Fibroblast of peridontal ligament (primary cell): ENCODE measurements at regions not wholly inside any gene's neighbourhood (a gene's known extent, or its start where the extent isn't known, plus 50 kb on each side); places are given as distances from the start of the nearest gene placed in this dataset.

Experiments
- DNase-seq: peaks from one replicate; pipeline ENCODE4 v3.0.0-alpha.2; 2010; ENCODE audit errors: extremely low read depth

DNA sequence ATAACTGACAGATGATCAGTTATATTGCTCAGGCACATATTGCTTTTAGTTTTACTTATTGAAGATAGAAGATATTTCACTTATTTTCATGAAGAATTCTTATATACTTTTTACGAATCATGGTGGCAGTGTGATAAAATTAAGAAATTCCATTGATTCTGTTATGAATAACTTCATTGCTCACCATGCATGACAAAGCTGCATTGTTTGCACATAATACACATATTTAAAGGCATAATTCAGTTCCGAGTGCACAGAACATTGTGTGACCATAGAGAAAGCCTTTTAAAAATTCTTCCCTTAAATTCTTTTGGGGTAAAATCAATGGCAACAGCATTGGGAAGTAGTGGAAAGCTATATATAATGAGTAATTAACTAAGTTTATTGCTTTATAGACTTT lies 82.5 kb upstream of the NAALADL2 start:
- no peak for DNase-seq

DNA sequence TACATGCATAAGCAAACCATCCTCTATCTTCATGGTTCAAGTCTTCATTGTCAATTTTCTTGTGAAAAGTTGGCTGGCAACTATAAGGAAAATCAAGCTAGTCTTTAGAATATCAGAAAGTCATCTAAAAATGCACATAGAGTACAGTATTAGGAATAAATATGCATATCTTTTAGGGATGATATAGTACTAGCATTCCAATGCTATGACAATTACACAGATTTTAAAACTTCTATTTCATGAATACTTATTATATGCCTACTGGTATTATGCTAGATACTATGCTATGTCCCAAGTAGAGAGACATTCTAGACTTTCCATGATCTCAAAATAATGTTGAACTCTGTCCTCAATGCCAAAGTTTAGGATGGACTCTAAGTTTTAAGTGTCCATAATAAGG lies 81.3 kb upstream of the NAALADL2 start:
- no peak for DNase-seq

DNA sequence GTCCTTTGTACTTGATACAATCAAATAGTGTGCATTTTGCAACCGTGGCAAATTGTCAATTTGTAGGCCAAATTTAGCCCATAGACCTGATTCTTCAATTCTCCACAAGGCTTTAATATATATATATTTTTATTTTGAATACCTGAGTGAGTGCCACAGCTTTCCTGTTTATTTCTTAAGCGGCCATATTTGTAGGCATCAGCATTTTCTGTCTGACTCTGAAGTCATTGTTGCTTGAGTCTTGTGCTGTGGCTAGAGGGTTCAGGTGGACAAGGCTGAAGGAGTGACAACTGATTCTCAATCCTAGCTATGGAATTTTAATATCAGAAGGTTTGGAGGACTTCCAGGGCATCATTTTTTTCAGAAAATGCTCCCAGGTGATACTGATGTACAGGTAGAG lies 75.6 kb upstream of the NAALADL2 start:
- no peak for DNase-seq

DNA sequence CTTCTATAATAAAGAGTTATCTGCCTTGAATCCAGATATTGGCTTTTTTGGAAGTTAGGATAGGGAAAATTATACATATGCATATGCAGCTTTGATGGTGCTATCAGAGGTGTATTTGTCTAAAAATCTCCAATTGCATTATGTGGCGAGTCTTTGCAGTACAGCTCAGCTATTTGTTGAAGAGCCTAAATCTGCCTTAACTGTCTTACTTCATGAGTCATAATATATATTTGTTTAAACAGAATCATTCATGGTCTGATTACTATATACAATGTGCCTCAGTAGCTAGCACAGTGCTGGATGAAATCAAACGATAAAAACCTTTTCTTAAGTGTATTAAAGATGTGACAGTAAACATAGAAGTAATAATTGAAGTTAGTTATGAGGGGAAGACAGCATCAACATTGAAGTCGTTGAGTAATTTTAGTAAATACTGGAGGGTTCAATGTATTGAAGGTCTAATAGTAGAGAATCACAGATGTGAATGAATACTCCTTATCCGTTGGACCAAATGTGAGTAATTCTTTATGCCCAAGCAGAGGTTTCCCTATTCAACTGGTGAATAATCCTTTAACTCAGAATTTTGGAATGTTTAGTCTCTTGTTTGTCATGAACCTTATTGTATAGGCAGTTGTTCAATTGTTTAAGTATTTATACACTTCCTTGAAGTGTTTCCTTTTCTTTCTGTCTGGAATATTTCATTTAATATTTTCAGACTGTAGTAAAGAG lies 74.8 kb upstream of the NAALADL2 start:
- DNase-seq, result peak; percentile 30

DNA sequence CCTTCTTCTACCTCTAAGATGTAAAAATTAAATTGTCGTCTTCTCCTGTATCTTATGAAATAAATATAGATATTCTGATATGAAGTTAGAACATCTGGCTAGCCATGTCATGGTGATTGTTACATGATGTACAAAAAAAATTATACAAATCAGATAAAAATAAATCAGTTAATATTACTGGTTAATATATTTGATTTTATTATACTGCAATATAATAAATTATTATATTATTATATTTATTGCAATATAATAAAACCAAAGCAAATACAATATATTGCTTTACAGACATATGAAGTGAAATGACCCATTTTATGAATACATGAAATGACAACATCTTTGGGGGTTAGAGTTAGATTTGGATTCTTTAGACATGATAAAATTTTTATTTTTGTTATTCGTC lies 72.3 kb upstream of the NAALADL2 start:
- DNase-seq, result no peak

DNA sequence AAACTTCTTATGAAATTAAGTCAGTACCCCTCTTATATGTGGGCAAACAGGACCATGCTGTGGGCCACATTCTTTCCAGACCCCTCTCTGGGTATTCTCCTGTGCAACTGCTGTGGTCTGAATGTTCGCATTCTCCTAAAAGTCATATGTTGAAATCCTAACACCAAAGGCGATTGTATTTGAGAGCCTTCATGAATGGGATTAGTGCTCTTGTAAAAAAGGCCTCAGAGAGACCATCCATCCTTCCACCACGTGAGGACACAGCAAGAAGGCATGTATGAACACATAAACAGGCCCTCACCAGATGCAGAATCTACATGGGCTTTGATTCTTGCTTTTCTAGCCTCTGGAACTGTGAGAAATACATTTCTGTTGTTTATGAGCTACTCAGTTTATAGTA lies 68.0 kb upstream of the NAALADL2 start:
- DNase-seq, result no peak

DNA sequence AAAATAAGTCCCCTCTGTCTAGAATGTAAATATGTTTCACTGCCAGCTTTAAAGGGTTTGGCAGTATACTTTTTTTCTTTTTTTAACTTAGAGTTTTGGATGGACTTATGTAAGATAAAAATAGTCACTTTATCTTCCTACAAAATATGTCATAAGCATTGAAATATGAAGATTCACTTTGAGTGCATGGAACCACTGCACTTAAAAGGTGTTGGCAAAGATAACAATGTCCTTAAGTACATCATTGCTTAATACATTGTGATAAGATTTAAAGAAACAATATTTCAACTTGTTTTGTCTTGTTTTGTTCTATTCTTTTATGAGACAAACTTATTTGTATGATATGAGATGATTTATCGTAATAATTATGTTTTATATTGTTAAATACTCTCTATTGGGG lies 66.3 kb upstream of the NAALADL2 start:
- no peak for DNase-seq
